ENCODE measurements at regions not wholly inside any gene's neighbourhood (a gene's known extent, or its start where the extent isn't known, plus 50 kb on each side); places are given as distances from the start of the nearest gene placed in this dataset.

GRCh38 chr2:238790833-238791230, 57.1 kb upstream of the TWIST2 start:
- no peak for TF ChIP-seq EZH2phosphoT487 (IDR thresholded peaks at IDR 0.05; ENCODE audit: low read depth)
- H3K79me2 ChIP-seq (ENCODE audit: low read length): no peaks in the 10 kb centered on the region
- no peaks in the 10 kb centered on the region for H3K9me3 ChIP-seq (ENCODE audit: insufficient read depth, low read length)
- no peaks in the 10 kb centered on the region for H3K27me3 ChIP-seq (ENCODE audit: low read depth, low read length)
- H3K4me2 ChIP-seq (ENCODE audit: low read length): no peak overlapping the region
- H3K27ac ChIP-seq (ENCODE audit: low read length): no peak overlapping the region
- H3K4me3 ChIP-seq (ENCODE audit: low read length): no peak overlapping the region
- no peaks in the 10 kb centered on the region for H4K20me1 ChIP-seq (ENCODE audit: insufficient read depth, low read length)
- no peaks in the 10 kb centered on the region for H3K36me3 ChIP-seq (replicated peaks; ENCODE audit: low read depth, low read length)
- no peaks in the 10 kb centered on the region for H3K4me1 ChIP-seq (ENCODE audit: low read length)
- no peak overlapping the region for H2AFZ ChIP-seq (ENCODE audit: low read depth, low read length)
- no peak overlapping the region for H3K9ac ChIP-seq (ENCODE audit: low read length)

DNA sequence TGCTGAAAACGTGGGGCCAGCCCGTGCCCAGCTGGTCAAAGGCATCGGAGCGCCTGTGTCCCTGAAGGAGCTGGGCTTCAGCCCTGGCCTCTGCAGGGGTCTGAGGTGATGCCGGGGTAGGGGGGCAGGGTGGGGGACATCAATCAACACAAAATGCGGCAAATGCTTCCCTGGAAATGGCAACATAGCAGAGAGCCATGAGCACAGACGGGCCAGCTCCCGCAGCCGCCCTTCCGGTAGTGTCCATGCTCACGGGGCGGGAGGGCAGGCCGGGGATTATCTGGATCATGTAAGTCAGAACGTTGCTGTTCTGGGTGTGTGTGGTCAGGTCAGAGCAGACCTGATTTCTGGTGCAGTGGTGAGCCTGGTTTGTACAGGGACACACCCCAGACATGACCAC, 56.5 kb upstream of the TWIST2 start:
- H3K4me1 ChIP-seq (ENCODE audit: low read length): no peaks in the 10 kb centered on the region
- no peaks in the 10 kb centered on the region for H3K36me3 ChIP-seq (replicated peaks; ENCODE audit: low read depth, low read length)
- no peak overlapping the region for H3K4me3 ChIP-seq (ENCODE audit: low read length)
- TF ChIP-seq EZH2phosphoT487 (IDR thresholded peaks at IDR 0.05; ENCODE audit: low read depth): no peak
- TF ChIP-seq CTCF (IDR thresholded peaks at IDR 0.05; ENCODE audit: low read depth, low read length): no peak
- H2AFZ ChIP-seq (ENCODE audit: low read depth, low read length): no peak overlapping the region
- H3K79me2 ChIP-seq (ENCODE audit: low read length): no peaks in the 10 kb centered on the region
- no peak overlapping the region for H3K9ac ChIP-seq (ENCODE audit: low read length)
- no peaks in the 10 kb centered on the region for H3K9me3 ChIP-seq (ENCODE audit: insufficient read depth, low read length)
- H4K20me1 ChIP-seq (ENCODE audit: insufficient read depth, low read length): no peaks in the 10 kb centered on the region
- H3K27ac ChIP-seq (ENCODE audit: low read length): no peak overlapping the region
- no peak overlapping the region for H3K4me2 ChIP-seq (ENCODE audit: low read length)
- no peaks in the 10 kb centered on the region for H3K27me3 ChIP-seq (ENCODE audit: low read depth, low read length)

DNA sequence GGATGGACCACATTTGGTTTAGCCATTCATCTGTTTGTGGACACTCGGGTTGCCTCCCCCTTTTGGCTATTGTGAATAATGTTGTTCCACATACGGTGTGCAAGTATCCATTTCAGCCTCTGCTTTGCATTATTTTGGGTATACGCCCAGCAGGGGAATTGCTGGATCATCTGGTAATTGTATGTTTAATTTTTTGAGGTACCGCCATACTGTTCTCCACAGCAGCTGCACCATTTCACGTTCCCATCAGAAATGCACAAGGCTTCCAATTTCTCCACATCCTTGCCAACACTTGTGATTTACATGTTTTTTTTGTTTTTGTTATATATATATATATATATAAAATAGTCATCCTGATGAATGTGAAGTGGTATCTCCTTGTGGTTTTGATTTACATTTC, 54.6 kb upstream of the TWIST2 start:
- no peaks in the 10 kb centered on the region for H3K36me3 ChIP-seq (replicated peaks; ENCODE audit: low read depth, low read length)
- no peak overlapping the region for H3K9ac ChIP-seq (ENCODE audit: low read length)
- H3K27me3 ChIP-seq (ENCODE audit: low read depth, low read length): no peaks in the 10 kb centered on the region
- no peaks in the 10 kb centered on the region for H3K79me2 ChIP-seq (ENCODE audit: low read length)
- no peak overlapping the region for H3K4me2 ChIP-seq (ENCODE audit: low read length)
- no peaks in the 10 kb centered on the region for H4K20me1 ChIP-seq (ENCODE audit: insufficient read depth, low read length)
- H2AFZ ChIP-seq (ENCODE audit: low read depth, low read length): no peak overlapping the region
- H3K9me3 ChIP-seq (ENCODE audit: insufficient read depth, low read length): no peaks in the 10 kb centered on the region
- H3K27ac ChIP-seq (ENCODE audit: low read length): no peak overlapping the region
- H3K4me3 ChIP-seq (ENCODE audit: low read length): no peak overlapping the region
- H3K4me1 ChIP-seq (ENCODE audit: low read length): no peaks in the 10 kb centered on the region
- TF ChIP-seq EZH2phosphoT487 (IDR thresholded peaks at IDR 0.05; ENCODE audit: low read depth): no peak
- no peak for TF ChIP-seq CTCF (IDR thresholded peaks at IDR 0.05; ENCODE audit: low read depth, low read length)

- Histone ChIP-seq H3K9ac (ENCODE audit: low read length) (no peak overlapping the region), H3K4me1 (ENCODE audit: low read length) (no peaks in the 10 kb centered on the region), H3K27ac (ENCODE audit: low read length) (no peak overlapping the region), H4K20me1 (ENCODE audit: insufficient read depth, low read length) (no peaks in the 10 kb centered on the region), H3K9me3 (ENCODE audit: insufficient read depth, low read length) (no peaks in the 10 kb centered on the region), H3K4me2 (ENCODE audit: low read length) (no peak overlapping the region), H3K27me3 (ENCODE audit: low read depth, low read length) (no peaks in the 10 kb centered on the region), H3K36me3 (replicated peaks; ENCODE audit: low read depth, low read length) (no peaks in the 10 kb centered on the region), H2AFZ (ENCODE audit: low read depth, low read length) (no peak overlapping the region), H3K4me3 (ENCODE audit: low read length) (no peak overlapping the region), H3K79me2 (ENCODE audit: low read length) (no peaks in the 10 kb centered on the region)
- no peak for TF ChIP-seq EZH2phosphoT487 (IDR thresholded peaks at IDR 0.05; ENCODE audit: low read depth)
- no peak for TF ChIP-seq CTCF (IDR thresholded peaks at IDR 0.05; ENCODE audit: low read depth, low read length)
Observed at GRCh38 chr2:238793801-238794449, 54.0 kb upstream of the TWIST2 start.
